SK-N-SH (cell line): ENCODE measurements at regions not wholly inside any gene's neighbourhood (a gene's known extent, or its start where the extent isn't known, plus 50 kb on each side); places are given as distances from the start of the nearest gene placed in this dataset.

Experiments
- CTCF ChIA-PET: fragments of 300-600, 350-600 bp; formaldehyde crosslinking; extraction: SDS; loops from one replicate; lab custom pipeline; 2021; lab: Yijun Ruan, JAX
- POLR2A ChIA-PET: fragments of 350-600 bp; sonication (Branson Sonifier 250); formaldehyde crosslinking; extraction: SDS; loops from one replicate; lab custom pipeline; 2020; ENCODE audit warnings: antibody characterized with exemption, inconsistent platforms; lab: Yijun Ruan, JAX
- DNase-seq: peaks from one replicate; pipeline ENCODE4 v3.0.0; 2012
- H2AFZ ChIP-seq: fragments of 200-600 bp; sonication (generic); 2 replicates; pipeline ENCODE4 v1.8.1; 2016; ENCODE audit warnings: antibody characterized with exemption, mild to moderate bottlenecking, low read depth
- H3F3A ChIP-seq: fragments of 200-600 bp; sonication (generic); replicated peaks from 2 replicates; pipeline ENCODE3; 2016; ENCODE audit warnings: antibody characterized with exemption, mild to moderate bottlenecking; ENCODE audit not compliant: insufficient read depth
- H3K27ac ChIP-seq, 2 experiments: fragments of 200-500 bp in 1 of 2; fragments of 200-600 bp in 1 of 2; sonication (Bioruptor generic) in 1 of 2; sonication (generic), shearing (Covaris generic) in 1 of 2; 2 replicates each; pipeline versions ENCODE4 v1.5.1 to v1.6.1; 2014 to 2016; ENCODE audit warnings: low read depth in 2 of 2, inconsistent platforms in 1 of 2, low read length in 1 of 2, mild to moderate bottlenecking in 1 of 2, mixed read lengths in 1 of 2
- H3K27me3 ChIP-seq: fragments of 200-600 bp; sonication (generic), shearing (Covaris generic); 2 replicates; pipeline ENCODE4 v1.6.1; 2016; ENCODE audit warnings: mixed run types; ENCODE audit not compliant: insufficient read depth
- H3K36me3 ChIP-seq, 2 experiments: fragments of 200-500 bp in 1 of 2; fragments of 200-600 bp in 1 of 2; sonication (Bioruptor generic) in 1 of 2; sonication (generic) in 1 of 2; replicated peaks in 1 of 2; 2 replicates each; pipeline versions ENCODE3 to v1.5.1; 2014 to 2016; ENCODE audit warnings: low read length in 1 of 2, mild to moderate bottlenecking in 1 of 2; ENCODE audit not compliant: insufficient read depth in 2 of 2, control insufficient read depth in 1 of 2
- H3K4me1 ChIP-seq, 2 experiments: fragments of 200-500 bp in 1 of 2; fragments of 200-600 bp in 1 of 2; sonication (Bioruptor generic) in 1 of 2; sonication (generic), shearing (Covaris generic) in 1 of 2; 2 replicates each; pipeline versions ENCODE4 v1.5.1 to v1.6.1; 2014 to 2016; ENCODE audit warnings: low read depth in 1 of 2, low read length in 1 of 2, mixed run types in 1 of 2; ENCODE audit not compliant: insufficient read depth in 2 of 2, control insufficient read depth in 1 of 2
- H3K4me2 ChIP-seq: fragments of 200-600 bp; sonication (generic), shearing (Covaris generic); 2 replicates; pipeline ENCODE4 v1.6.1; 2017; ENCODE audit warnings: mixed run types
- H3K4me3 ChIP-seq, 2 experiments: fragments of 200-500 bp in 1 of 2; fragments of 200-600 bp in 1 of 2; sonication (Bioruptor generic) in 1 of 2; sonication (generic), shearing (Covaris generic) in 1 of 2; 2 replicates each; pipeline versions ENCODE4 v1.5.1 to v1.8.1; 2014 to 2016; ENCODE audit warnings: low read depth in 2 of 2, inconsistent platforms in 1 of 2, low read length in 1 of 2, mild to moderate bottlenecking in 1 of 2, mixed read lengths in 1 of 2, moderate library complexity in 1 of 2
- H3K79me2 ChIP-seq: fragments of 200-600 bp; sonication (generic); 2 replicates; pipeline ENCODE4 v1.8.1; 2017; ENCODE audit warnings: mild to moderate bottlenecking; ENCODE audit not compliant: insufficient read depth
- H3K9ac ChIP-seq: fragments of 200-600 bp; sonication (generic); 2 replicates; pipeline ENCODE4 v1.6.1; 2017; ENCODE audit warnings: mixed run types
- H3K9me2 ChIP-seq: fragments of 200-600 bp; sonication (generic); 2 replicates; pipeline ENCODE4 v1.6.1; 2017; ENCODE audit warnings: mixed run types
- H3K9me3 ChIP-seq: fragments of 200-600 bp; sonication (generic); 2 replicates; pipeline ENCODE4 v1.6.1; 2017; ENCODE audit warnings: mixed run types, mild to moderate bottlenecking, moderate library complexity
- H4K20me1 ChIP-seq: fragments of 200-600 bp; sonication (generic); 2 replicates; pipeline ENCODE4 v1.6.1; 2017; ENCODE audit warnings: mild to moderate bottlenecking, mixed run types; ENCODE audit not compliant: insufficient read depth
- CHD2 ChIP-seq: fragments of 150-350 bp; IDR thresholded peaks from 2 replicates; pipeline ENCODE4 v1.6.1; 2018; ENCODE audit warnings: low read length; ENCODE audit not compliant: partially characterized antibody
- ELF1 ChIP-seq: IDR thresholded peaks from 2 replicates; pipeline ENCODE4 v1.4.0; 2012
- EZH2phosphoT487 ChIP-seq: fragments of 200-600 bp; sonication (generic); IDR thresholded peaks from 2 replicates; pipeline ENCODE4 v1.6.1; 2017; ENCODE audit warnings: low read depth, mixed run types, mild to moderate bottlenecking, antibody characterized with exemption, moderate library complexity, borderline replicate concordance
- FOSL2 ChIP-seq: IDR thresholded peaks from 2 replicates; pipeline ENCODE4 v1.4.0; 2012; ENCODE audit warnings: low read depth, mild to moderate bottlenecking, moderate library complexity, borderline replicate concordance
- GABPA ChIP-seq: IDR thresholded peaks from 2 replicates; pipeline ENCODE4 v1.4.0; 2012; ENCODE audit warnings: low read depth, mild to moderate bottlenecking
- JUND ChIP-seq: IDR thresholded peaks from 2 replicates; pipeline ENCODE4 v1.4.0; 2012
- MAX ChIP-seq: IDR thresholded peaks from 2 replicates; pipeline ENCODE4 v1.4.0; 2012; ENCODE audit warnings: low read depth
- MEF2A ChIP-seq: IDR thresholded peaks from 2 replicates; pipeline ENCODE4 v1.4.0; 2012; ENCODE audit warnings: low read depth, borderline replicate concordance
- MXI1 ChIP-seq: IDR thresholded peaks from 2 replicates; pipeline ENCODE4 v1.6.1; 2012; ENCODE audit warnings: mild to moderate bottlenecking, low read depth, low read length, improper control_type of control experiment
- NFIC ChIP-seq: IDR thresholded peaks from 2 replicates; pipeline ENCODE4 v1.4.0; 2012; ENCODE audit warnings: borderline replicate concordance
- RCOR1 ChIP-seq: fragments of 150-350 bp; IDR thresholded peaks from 2 replicates; pipeline ENCODE4 v1.6.1; 2017; ENCODE audit warnings: antibody characterized with exemption, low read length
- TEAD4 ChIP-seq: IDR thresholded peaks from 2 replicates; pipeline ENCODE4 v1.4.0; 2012; ENCODE audit warnings: mild to moderate bottlenecking, borderline replicate concordance; ENCODE audit not compliant: insufficient read depth
- USF2 ChIP-seq: fragments of 150-350 bp; IDR thresholded peaks from 2 replicates; pipeline ENCODE4 v1.6.1; 2017; ENCODE audit warnings: antibody characterized with exemption, low read length, low read depth, borderline replicate concordance
- YY1 ChIP-seq: IDR thresholded peaks from 2 replicates; pipeline ENCODE4 v1.4.0; 2012; ENCODE audit warnings: low read depth, mild to moderate bottlenecking
- WGBS: methylation state at CpG from one replicate; pipeline ENCODE4 v1.1.6; 2017; ENCODE audit warnings: low lambda C conversion rate; 5-methylcytosine and 5-hydroxymethylcytosine counted together
- TF ChIP-seq, protein P1 (sequence below): IDR thresholded peaks from 2 replicates; pipeline ENCODE4 v1.4.0; 2012; ENCODE audit warnings: low read depth, borderline replicate concordance

- H3K9me3 ChIP-seq: peaks cover 17% of the 10 kb centered on the region; the same call in 1 of the 2 replicates
- no peaks in the 10 kb centered on the region for H3K9me2 ChIP-seq
- ChIA-PET CTCF (no interaction called here), POLR2A (no interaction called here)
- H3K4me2 ChIP-seq: no peak overlapping the region
- no peaks in the 10 kb centered on the region for H4K20me1 ChIP-seq
- no peak overlapping the region for H3K9ac ChIP-seq
- no peak for DNase-seq
- no peaks in the 10 kb centered on the region for H3K79me2 ChIP-seq
- H3K27ac ChIP-seq: no peak overlapping the region
- TF ChIP-seq USF2: no peak
- TF ChIP-seq JUND: no peak
- no peak for TF ChIP-seq EZH2phosphoT487
- no peak for TF ChIP-seq YY1
- TF ChIP-seq MEF2A: no peak
- no peak for TF ChIP-seq GABPA
- TF ChIP-seq, protein P1, sequence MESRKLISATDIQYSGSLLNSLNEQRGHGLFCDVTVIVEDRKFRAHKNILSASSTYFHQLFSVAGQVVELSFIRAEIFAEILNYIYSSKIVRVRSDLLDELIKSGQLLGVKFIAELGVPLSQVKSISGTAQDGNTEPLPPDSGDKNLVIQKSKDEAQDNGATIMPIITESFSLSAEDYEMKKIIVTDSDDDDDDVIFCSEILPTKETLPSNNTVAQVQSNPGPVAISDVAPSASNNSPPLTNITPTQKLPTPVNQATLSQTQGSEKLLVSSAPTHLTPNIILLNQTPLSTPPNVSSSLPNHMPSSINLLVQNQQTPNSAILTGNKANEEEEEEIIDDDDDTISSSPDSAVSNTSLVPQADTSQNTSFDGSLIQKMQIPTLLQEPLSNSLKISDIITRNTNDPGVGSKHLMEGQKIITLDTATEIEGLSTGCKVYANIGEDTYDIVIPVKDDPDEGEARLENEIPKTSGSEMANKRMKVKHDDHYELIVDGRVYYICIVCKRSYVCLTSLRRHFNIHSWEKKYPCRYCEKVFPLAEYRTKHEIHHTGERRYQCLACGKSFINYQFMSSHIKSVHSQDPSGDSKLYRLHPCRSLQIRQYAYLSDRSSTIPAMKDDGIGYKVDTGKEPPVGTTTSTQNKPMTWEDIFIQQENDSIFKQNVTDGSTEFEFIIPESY: no peak
- no peak for TF ChIP-seq MAX
- TF ChIP-seq ELF1: no peak
- TF ChIP-seq RCOR1: no peak
- TF ChIP-seq TEAD4: no peak
- no peak for TF ChIP-seq NFIC
- TF ChIP-seq CHD2: no peak
- no peak for TF ChIP-seq FOSL2
- no peak for TF ChIP-seq MXI1
- no peaks in the 10 kb centered on the region for H3F3A ChIP-seq
- H2AFZ ChIP-seq: no peak overlapping the region
- H3K4me1 ChIP-seq: no peaks in the 10 kb centered on the region
- no peaks in the 10 kb centered on the region for H3K27me3 ChIP-seq
- WGBS: 8% methylated on average over 4 of the region's 4 CpGs
- no peak overlapping the region for H3K4me3 ChIP-seq
- H3K36me3 ChIP-seq: no peaks in the 10 kb centered on the region
Measured at GRCh38 chr12:34547276-34547675, 525.0 kb downstream of the ALG10 start.

DNA sequence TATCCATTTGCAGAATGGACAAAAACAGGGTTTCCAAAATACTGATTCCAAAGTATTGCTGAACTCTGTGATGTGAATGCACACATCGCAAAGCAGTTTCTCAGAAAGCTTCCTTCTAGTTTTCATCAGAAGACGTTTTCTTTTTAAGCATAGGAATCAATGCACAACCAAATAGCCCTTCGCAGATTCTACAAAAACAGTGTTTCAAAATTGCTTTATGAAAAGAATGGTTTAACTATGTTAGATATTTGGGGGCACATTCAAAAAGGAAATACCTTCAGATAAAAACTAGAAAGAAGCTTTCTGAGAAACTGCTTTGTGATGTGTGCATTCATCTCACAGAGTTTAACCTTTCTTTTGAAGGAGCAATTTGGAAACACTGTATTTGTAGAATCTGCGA lies 569.7 kb downstream of the ALG10 start:
- no peak overlapping the region for H3K9ac ChIP-seq
- TF ChIP-seq, protein P1: no peak
- H3F3A ChIP-seq: no peaks in the 10 kb centered on the region
- no peaks in the 10 kb centered on the region for H4K20me1 ChIP-seq
- H3K79me2 ChIP-seq: no peaks in the 10 kb centered on the region
- DNase-seq: no peak
- no peak overlapping the region for H3K27ac ChIP-seq
- H3K27me3 ChIP-seq: no peaks in the 10 kb centered on the region
- peaks cover 13% of the 10 kb centered on the region; the same call in 1 of the 2 replicates for H3K9me3 ChIP-seq
- H3K36me3 ChIP-seq: no peaks in the 10 kb centered on the region
- 13% methylated on average over 4 of the region's 4 CpGs for WGBS
- no peak overlapping the region for H3K4me3 ChIP-seq
- CTCF ChIA-PET: no interaction called here
- H3K4me1 ChIP-seq: no peaks in the 10 kb centered on the region
- no peak overlapping the region for H2AFZ ChIP-seq
- POLR2A ChIA-PET: no interaction called here
- no peak overlapping the region for H3K4me2 ChIP-seq
- H3K9me2 ChIP-seq: no peaks in the 10 kb centered on the region
